IMR-90 (cell line): ENCODE measurements at regions not wholly inside any gene's neighbourhood (a gene's known extent, or its start where the extent isn't known, plus 50 kb on each side); places are given as distances from the start of the nearest gene placed in this dataset.

ENCODE experiments used
- ATAC-seq: fragments of 200-7000 bp; cut with Tn5 transposase; 2 replicates; pipeline ENCODE4 v1.9.1; 2020; ENCODE audit warnings: low read depth, mild to moderate bottlenecking, moderate library complexity
- BruUV-seq: library from RNA; stranded (reverse); fragments of 400-500 nt; replicated peaks from 2 replicates; lab custom pipeline; 2021; lab: Mats Ljungman, UMichigan
- CTCF ChIA-PET: fragments of 300-600 bp; formaldehyde crosslinking; extraction: SDS; loops from one replicate; lab custom pipeline; 2021; ENCODE audit warnings: antibody characterized with exemption; lab: Yijun Ruan, JAX
- POLR2A ChIA-PET: fragments of 300-600 bp; sonication (Branson Sonifier 250); formaldehyde crosslinking; loops from one replicate; lab custom pipeline; 2022; ENCODE audit warnings: antibody characterized with exemption; ENCODE audit not compliant: unreplicated experiment; lab: Charles Lee
- DNase-seq: peaks from one replicate; pipeline ENCODE4 v3.0.0; 2013
- H2AFZ ChIP-seq: replicated peaks from 2 replicates; pipeline ENCODE3; 2013; ENCODE audit warnings: low read length, mild to moderate bottlenecking; ENCODE audit not compliant: poor library complexity
- H2AK5ac ChIP-seq: 2 replicates; pipeline ENCODE4 v1.6.1; 2013; ENCODE audit warnings: low read depth, low read length, inconsistent platforms
- H2AK9ac ChIP-seq: replicated peaks from 2 replicates; pipeline ENCODE3; 2013; ENCODE audit warnings: mild to moderate bottlenecking, low read depth, low read length, moderate library complexity; ENCODE audit not compliant: poor library complexity
- H2BK120ac ChIP-seq: 2 replicates; pipeline ENCODE4 v1.6.1; 2013; ENCODE audit warnings: low read depth, low read length, inconsistent platforms
- H2BK15ac ChIP-seq: 3 replicates; pipeline ENCODE4 v1.6.1; 2013; ENCODE audit warnings: low read depth, low read length, inconsistent platforms
- H2BK20ac ChIP-seq: 2 replicates; pipeline ENCODE4 v1.6.1; 2013; ENCODE audit warnings: low read depth, mild to moderate bottlenecking, inconsistent platforms, low read length, moderate library complexity
- H2BK5ac ChIP-seq: 2 replicates; pipeline ENCODE4 v1.6.1; 2013; ENCODE audit warnings: mild to moderate bottlenecking, low read depth, low read length, inconsistent platforms; ENCODE audit not compliant: poor library complexity, severe bottlenecking
- H3K14ac ChIP-seq: replicated peaks from 2 replicates; pipeline ENCODE4 v1.6.1; 2013; ENCODE audit warnings: low read depth, low read length, inconsistent platforms
- H3K18ac ChIP-seq: 2 replicates; pipeline ENCODE4 v1.6.1; 2013; ENCODE audit warnings: low read depth, low read length, control low read depth
- H3K23ac ChIP-seq: 2 replicates; pipeline ENCODE4 v1.6.1; 2013; ENCODE audit warnings: low read depth, low read length, inconsistent platforms
- H3K27ac ChIP-seq: 2 replicates; pipeline ENCODE4 v1.5.1; 2013; ENCODE audit warnings: mild to moderate bottlenecking, control low read depth, low read length; ENCODE audit not compliant: insufficient read depth
- H3K27me3 ChIP-seq: 2 replicates; pipeline ENCODE4 v1.6.1; 2013; ENCODE audit warnings: low read length; ENCODE audit not compliant: control insufficient read depth, insufficient read depth
- H3K36me3 ChIP-seq: 2 replicates; pipeline ENCODE4 v1.6.1; 2013; ENCODE audit warnings: low read length, mixed read lengths; ENCODE audit not compliant: control insufficient read depth, insufficient read depth
- H3K4ac ChIP-seq: 2 replicates; pipeline ENCODE4 v1.6.1; 2013; ENCODE audit warnings: low read depth, low read length, inconsistent platforms
- H3K4me1 ChIP-seq: 2 replicates; pipeline ENCODE4 v1.6.1; 2013; ENCODE audit warnings: low read length, mixed read lengths; ENCODE audit not compliant: control insufficient read depth, insufficient read depth
- H3K4me2 ChIP-seq: 2 replicates; pipeline ENCODE4 v1.6.1; 2013; ENCODE audit warnings: low read depth, mild to moderate bottlenecking, control low read depth, low read length, moderate library complexity
- H3K4me3 ChIP-seq: 2 replicates; pipeline ENCODE4 v1.5.1; 2013; ENCODE audit warnings: low read depth, mild to moderate bottlenecking, control low read depth, low read length, moderate library complexity; ENCODE audit not compliant: insufficient read depth
- H3K56ac ChIP-seq: 2 replicates; pipeline ENCODE4 v1.6.1; 2013; ENCODE audit warnings: low read length, inconsistent platforms; ENCODE audit not compliant: insufficient read depth; ENCODE audit errors: extremely low read depth
- H3K79me1 ChIP-seq, 2 experiments: 2 replicates each; pipeline ENCODE4 v1.6.1; 2013; ENCODE audit warnings: low read length in 2 of 2, inconsistent platforms in 1 of 2, low read depth in 1 of 2
- H3K9ac ChIP-seq: 2 replicates; pipeline ENCODE4 v1.6.1; 2013; ENCODE audit warnings: low read depth, low read length, control low read depth
- H3K9me1 ChIP-seq: 2 replicates; pipeline ENCODE4 v1.6.1; 2013; ENCODE audit warnings: low read length, inconsistent platforms; ENCODE audit not compliant: insufficient read depth
- H3K9me3 ChIP-seq: 2 replicates; pipeline ENCODE4 v1.6.1; 2013; ENCODE audit warnings: low read length; ENCODE audit not compliant: control insufficient read depth, insufficient read depth
- H4K20me1 ChIP-seq: 2 replicates; pipeline ENCODE4 v1.6.1; 2013; ENCODE audit warnings: low read length, inconsistent platforms; ENCODE audit not compliant: insufficient read depth
- H4K5ac ChIP-seq: 2 replicates; pipeline ENCODE4 v1.6.1; 2013; ENCODE audit warnings: mild to moderate bottlenecking, low read depth, low read length, control low read depth
- H4K8ac ChIP-seq, 2 experiments: 2 replicates each; pipeline ENCODE4 v1.6.1; 2013; ENCODE audit warnings: low read depth in 2 of 2, low read length in 2 of 2, control low read depth in 1 of 2, inconsistent platforms in 1 of 2
- H4K91ac ChIP-seq: 2 replicates; pipeline ENCODE4 v1.6.1; 2013; ENCODE audit warnings: low read depth, low read length, inconsistent platforms; ENCODE audit not compliant: insufficient read depth
- BHLHE40 ChIP-seq: fragments of 150-350 bp; IDR thresholded peaks from 2 replicates; pipeline ENCODE4 v1.6.1; 2016; ENCODE audit warnings: mild to moderate bottlenecking, low read depth, low read length
- CEBPB ChIP-seq: IDR thresholded peaks from 2 replicates; pipeline ENCODE4 v1.6.1; 2012; ENCODE audit warnings: low read depth, low read length, improper control_type of control experiment
- CHD1 ChIP-seq: IDR thresholded peaks from 2 replicates; pipeline ENCODE4 v1.6.1; 2012; ENCODE audit warnings: low read depth, low read length, improper control_type of control experiment
- FOS ChIP-seq: fragments of 150-350 bp; IDR thresholded peaks from 2 replicates; pipeline ENCODE4 v1.6.1; 2016; ENCODE audit warnings: low read depth, low read length
- MAFK ChIP-seq: IDR thresholded peaks from 2 replicates; pipeline ENCODE4 v1.6.1; 2012; ENCODE audit warnings: low read depth, low read length, improper control_type of control experiment
- MAZ ChIP-seq: IDR thresholded peaks from 2 replicates; pipeline ENCODE4 v1.6.1; 2012; ENCODE audit warnings: low read depth, mild to moderate bottlenecking, low read length, improper control_type of control experiment, moderate library complexity, borderline replicate concordance
- MXI1 ChIP-seq: IDR thresholded peaks from 2 replicates; pipeline ENCODE4 v1.6.1; 2012; ENCODE audit warnings: low read depth, mild to moderate bottlenecking, low read length, moderate library complexity, borderline replicate concordance
- NFE2L2 ChIP-seq: fragments of 150-350 bp; IDR thresholded peaks from 2 replicates; pipeline ENCODE4 v1.6.1; 2016; ENCODE audit warnings: low read depth, mild to moderate bottlenecking, low read length
- POLR2A ChIP-seq: IDR thresholded peaks from 2 replicates; pipeline ENCODE4 v1.6.1; 2012; ENCODE audit warnings: mild to moderate bottlenecking, low read depth, low read length
- RAD21 ChIP-seq: IDR thresholded peaks from 2 replicates; pipeline ENCODE4 v1.6.1; 2012; ENCODE audit warnings: low read length, improper control_type of control experiment
- RCOR1 ChIP-seq: IDR thresholded peaks from 2 replicates; pipeline ENCODE4 v1.6.1; 2012; ENCODE audit warnings: mild to moderate bottlenecking, low read length, improper control_type of control experiment; ENCODE audit not compliant: insufficient replicate concordance
- RFX5 ChIP-seq: IDR thresholded peaks from 2 replicates; pipeline ENCODE4 v1.8.0; 2012; ENCODE audit warnings: low read depth, mild to moderate bottlenecking, low read length, moderate library complexity
- SMC3 ChIP-seq: fragments of 150-350 bp; IDR thresholded peaks from 2 replicates; pipeline ENCODE4 v1.6.1; 2016; ENCODE audit warnings: low read depth, mild to moderate bottlenecking, antibody characterized with exemption, low read length, moderate library complexity
- WGBS, 2 experiments: methylation state at CpG; one replicate each; pipeline versions ENCODE4 v1.1.5 to v1.1.7; 2013; ENCODE audit warnings: missing lambda C conversion rate in 2 of 2; ENCODE audit not compliant: insufficient read length in 1 of 2; ENCODE audit errors: extremely low coverage in 2 of 2; 5-methylcytosine and 5-hydroxymethylcytosine counted together
- dilution Hi-C: fragments of 300-500 bp; cut with HindIII; formaldehyde crosslinking; loops from one replicate; pipeline ENCODE4 v1.14.3; 2018; ENCODE audit warnings: low sequenced_read_pairs; ENCODE audit not compliant: unreplicated experiment
- in situ Hi-C: fragments of 300-500 bp; cut with MboI; formaldehyde crosslinking; loops from 3 replicates; pipeline ENCODE4 v1.14.3; 2019; ENCODE audit warnings: low sequenced_read_pairs, inconsistent platforms, mixed read lengths
- intact Hi-C: fragments of 100-400 bp; cut with micrococcal nuclease; formaldehyde crosslinking; loops from 2 replicates; pipeline ENCODE4 v1.10.0; 2022
- TF ChIP-seq, protein P1 (sequence below): conservative IDR thresholded peaks from 2 replicates; pipeline ENCODE4 v1.5.1; 2012; ENCODE audit warnings: mild to moderate bottlenecking, low read depth, low read length, improper control_type of control experiment
- TF ChIP-seq, protein P2 (sequence below): fragments of 150-350 bp; IDR thresholded peaks from 2 replicates; pipeline ENCODE4 v1.6.1; 2017; ENCODE audit warnings: mild to moderate bottlenecking, antibody characterized with exemption, low read length, low read depth
- TF ChIP-seq, protein P3 (sequence below): fragments of 150-350 bp; IDR thresholded peaks from 2 replicates; pipeline ENCODE4 v1.6.1; 2016; ENCODE audit warnings: low read depth, mild to moderate bottlenecking, low read length, moderate library complexity, borderline replicate concordance

DNA sequence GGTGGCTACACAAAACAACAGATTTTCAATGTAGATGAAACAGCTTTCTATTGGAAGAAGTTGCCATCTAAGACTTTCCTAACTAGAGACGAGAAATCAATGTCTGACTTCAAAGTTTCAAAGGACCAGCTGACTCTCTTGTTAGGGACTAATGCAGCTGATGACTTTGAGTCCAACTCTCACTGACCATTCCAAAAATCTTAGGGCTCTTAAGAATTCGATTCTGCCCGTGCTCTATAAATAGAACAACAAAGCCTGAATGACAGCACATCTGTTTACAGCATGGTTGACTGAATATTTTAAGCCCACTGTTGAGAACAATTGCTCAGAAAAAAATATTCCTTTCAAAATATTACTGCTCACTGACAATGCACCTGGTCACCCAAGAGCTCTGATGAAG lies 202.4 kb upstream of the PRICKLE2 start:
- no peaks in the 10 kb centered on the region for H3K27me3 ChIP-seq
- no peak overlapping the region for H2BK120ac ChIP-seq
- ATAC-seq (no peak), DNase-seq (no peak)
- H3K9me1 ChIP-seq = no peaks in the 10 kb centered on the region
- no peaks in the 10 kb centered on the region for H3K79me1 ChIP-seq
- H3K36me3 ChIP-seq = no peaks in the 10 kb centered on the region
- intact Hi-C loops (no loop called here), dilution Hi-C loops (no loop called here), in situ Hi-C loops (no loop called here)
- H2BK15ac ChIP-seq = no peak overlapping the region
- no peak overlapping the region for H2BK20ac ChIP-seq
- no peak overlapping the region for H2AK5ac ChIP-seq
- H2AFZ ChIP-seq = no peak overlapping the region
- POLR2A ChIA-PET = no interaction called here
- H4K5ac ChIP-seq = no peak overlapping the region
- H2AK9ac ChIP-seq = no peak overlapping the region
- H3K27ac ChIP-seq = no peak overlapping the region
- H2BK5ac ChIP-seq = no peak overlapping the region
- H3K18ac ChIP-seq = no peak overlapping the region
- H3K9me3 ChIP-seq = peaks cover 4% of the 10 kb centered on the region
- no peak overlapping the region for H4K91ac ChIP-seq
- no peaks in the 10 kb centered on the region for H4K20me1 ChIP-seq
- H3K4ac ChIP-seq = no peak overlapping the region
- no peak overlapping the region for H4K8ac ChIP-seq
- H3K14ac ChIP-seq = no peak overlapping the region
- BruUV-seq = no TSS peak
- H3K56ac ChIP-seq = no peak overlapping the region
- no peak overlapping the region for H3K4me3 ChIP-seq
- no peak overlapping the region for H3K23ac ChIP-seq
- 100% methylated on average over 1 of the region's 3 CpGs; no CpG with 5 or more reads in 1 of the 2 experiments for WGBS, 2 experiments
- CTCF ChIA-PET = interaction anchor here (0.8 kb wide), 1 partner anchor 17 kb away, joined by 3 read pairs; no protein-coding TSS in a partner anchor
- TF ChIP-seq MXI1 (no peak), RAD21 (no peak), RCOR1 (no peak), CEBPB (no peak), FOS (no peak), POLR2A (no peak), CHD1 (no peak), NFE2L2 (no peak), SMC3 (no peak), RFX5 (no peak), BHLHE40 (no peak), MAZ (no peak), MAFK (no peak)
- TF ChIP-seq, protein P1, sequence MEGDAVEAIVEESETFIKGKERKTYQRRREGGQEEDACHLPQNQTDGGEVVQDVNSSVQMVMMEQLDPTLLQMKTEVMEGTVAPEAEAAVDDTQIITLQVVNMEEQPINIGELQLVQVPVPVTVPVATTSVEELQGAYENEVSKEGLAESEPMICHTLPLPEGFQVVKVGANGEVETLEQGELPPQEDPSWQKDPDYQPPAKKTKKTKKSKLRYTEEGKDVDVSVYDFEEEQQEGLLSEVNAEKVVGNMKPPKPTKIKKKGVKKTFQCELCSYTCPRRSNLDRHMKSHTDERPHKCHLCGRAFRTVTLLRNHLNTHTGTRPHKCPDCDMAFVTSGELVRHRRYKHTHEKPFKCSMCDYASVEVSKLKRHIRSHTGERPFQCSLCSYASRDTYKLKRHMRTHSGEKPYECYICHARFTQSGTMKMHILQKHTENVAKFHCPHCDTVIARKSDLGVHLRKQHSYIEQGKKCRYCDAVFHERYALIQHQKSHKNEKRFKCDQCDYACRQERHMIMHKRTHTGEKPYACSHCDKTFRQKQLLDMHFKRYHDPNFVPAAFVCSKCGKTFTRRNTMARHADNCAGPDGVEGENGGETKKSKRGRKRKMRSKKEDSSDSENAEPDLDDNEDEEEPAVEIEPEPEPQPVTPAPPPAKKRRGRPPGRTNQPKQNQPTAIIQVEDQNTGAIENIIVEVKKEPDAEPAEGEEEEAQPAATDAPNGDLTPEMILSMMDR = no peak
- TF ChIP-seq, protein P2, sequence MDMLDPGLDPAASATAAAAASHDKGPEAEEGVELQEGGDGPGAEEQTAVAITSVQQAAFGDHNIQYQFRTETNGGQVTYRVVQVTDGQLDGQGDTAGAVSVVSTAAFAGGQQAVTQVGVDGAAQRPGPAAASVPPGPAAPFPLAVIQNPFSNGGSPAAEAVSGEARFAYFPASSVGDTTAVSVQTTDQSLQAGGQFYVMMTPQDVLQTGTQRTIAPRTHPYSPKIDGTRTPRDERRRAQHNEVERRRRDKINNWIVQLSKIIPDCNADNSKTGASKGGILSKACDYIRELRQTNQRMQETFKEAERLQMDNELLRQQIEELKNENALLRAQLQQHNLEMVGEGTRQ = no peak
- TF ChIP-seq, protein P3, sequence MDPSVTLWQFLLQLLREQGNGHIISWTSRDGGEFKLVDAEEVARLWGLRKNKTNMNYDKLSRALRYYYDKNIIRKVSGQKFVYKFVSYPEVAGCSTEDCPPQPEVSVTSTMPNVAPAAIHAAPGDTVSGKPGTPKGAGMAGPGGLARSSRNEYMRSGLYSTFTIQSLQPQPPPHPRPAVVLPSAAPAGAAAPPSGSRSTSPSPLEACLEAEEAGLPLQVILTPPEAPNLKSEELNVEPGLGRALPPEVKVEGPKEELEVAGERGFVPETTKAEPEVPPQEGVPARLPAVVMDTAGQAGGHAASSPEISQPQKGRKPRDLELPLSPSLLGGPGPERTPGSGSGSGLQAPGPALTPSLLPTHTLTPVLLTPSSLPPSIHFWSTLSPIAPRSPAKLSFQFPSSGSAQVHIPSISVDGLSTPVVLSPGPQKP = no peak
- H3K4me1 ChIP-seq = no peaks in the 10 kb centered on the region; the same call in 1 of the 2 replicates
- no peak overlapping the region for H3K4me2 ChIP-seq
- H3K9ac ChIP-seq = no peak overlapping the region
